Thyroid gland (tissue), 4 donors: ENCODE measurements at regions not wholly inside any gene's neighbourhood (a gene's known extent, or its start where the extent isn't known, plus 50 kb on each side); places are given as distances from the start of the nearest gene placed in this dataset.

Source experiments
- CTCF ChIP-seq, 6 experiments: fragments of 200-600 bp in 3 of 6; fragments of 450-650 bp in 3 of 6; sonication (generic) in 3 of 6; IDR thresholded peaks; one replicate each; pipeline ENCODE4 v1.5.1; 2016 to 2019; ENCODE audit warnings: antibody characterized with exemption in 6 of 6, mild to moderate bottlenecking in 2 of 6, inconsistent platforms in 1 of 6, moderate library complexity in 1 of 6
- POLR2A ChIP-seq, 2 donors: fragments of 450-650 bp; IDR thresholded peaks; one replicate each; pipeline ENCODE4 v1.6.1; 2017; ENCODE audit warnings: antibody characterized with exemption in 2 of 2, mild to moderate bottlenecking in 2 of 2, moderate library complexity in 1 of 2

GRCh38 chr14:65204056-65204455, 101.7 kb upstream of the MAX start:
- TF ChIP-seq CTCF (IDR thresholded peaks at IDR 0.05) (no peak), POLR2A (IDR thresholded peaks at IDR 0.05) (no peak)
